Fibroblast of lung (primary cell): ENCODE measurements at regions not wholly inside any gene's neighbourhood (a gene's known extent, or its start where the extent isn't known, plus 50 kb on each side); places are given as distances from the start of the nearest gene placed in this dataset.

ENCODE experiments used
- DNase-seq, 2 donors: peaks; one replicate each; pipeline versions ENCODE4 v3.0.0 to v3.0.0-alpha.2; 2010; ENCODE audit warnings: low read depth in 2 of 2
- H2AFZ ChIP-seq: 2 replicates; pipeline ENCODE4 v1.5.1; 2012; ENCODE audit warnings: low read length, control low read depth, inconsistent platforms
- H3K27ac ChIP-seq: 2 replicates; pipeline ENCODE4 v1.5.1; 2011; ENCODE audit warnings: low read length, control low read depth; ENCODE audit not compliant: insufficient read depth
- H3K27me3 ChIP-seq: 2 replicates; pipeline ENCODE4 v1.5.1; 2011; ENCODE audit warnings: mild to moderate bottlenecking, low read length; ENCODE audit not compliant: control insufficient read depth, insufficient read depth
- H3K36me3 ChIP-seq: 2 replicates; pipeline ENCODE4 v1.5.1; 2011; ENCODE audit warnings: low read length; ENCODE audit not compliant: control insufficient read depth, insufficient read depth
- H3K4me1 ChIP-seq: 2 replicates; pipeline ENCODE4 v1.5.1; 2011; ENCODE audit warnings: low read length; ENCODE audit not compliant: control insufficient read depth, insufficient read depth; ENCODE audit errors: extremely low read depth
- H3K4me2 ChIP-seq: 2 replicates; pipeline ENCODE4 v1.5.1; 2011; ENCODE audit warnings: low read length, control low read depth; ENCODE audit not compliant: insufficient read depth; ENCODE audit errors: extremely low read depth
- H3K4me3 ChIP-seq, 4 experiments: fragments of 200-600 bp in 1 of 4; sonication (generic) in 1 of 4; replicated peaks in 1 of 4; 2 replicates each; pipeline ENCODE4 v1.5.1; 2011 to 2016; ENCODE audit warnings: low read length in 4 of 4, low read depth in 3 of 4, mild to moderate bottlenecking in 3 of 4, control low read depth in 2 of 4, inconsistent platforms in 1 of 4, mixed read lengths in 1 of 4; ENCODE audit not compliant: insufficient read depth in 1 of 4; ENCODE audit errors: control extremely low read depth in 1 of 4
- H3K79me2 ChIP-seq: 2 replicates; pipeline ENCODE4 v1.5.1; 2012; ENCODE audit warnings: mild to moderate bottlenecking, low read length, inconsistent platforms; ENCODE audit not compliant: control insufficient read depth, insufficient read depth
- H3K9ac ChIP-seq: 2 replicates; pipeline ENCODE4 v1.5.1; 2011; ENCODE audit warnings: mild to moderate bottlenecking, low read length, control low read depth; ENCODE audit not compliant: insufficient read depth
- H3K9me3 ChIP-seq: 2 replicates; pipeline ENCODE4 v1.5.1; 2012; ENCODE audit warnings: low read depth, low read length; ENCODE audit not compliant: control insufficient read depth, insufficient read depth
- H4K20me1 ChIP-seq: 2 replicates; pipeline ENCODE4 v1.5.1; 2011; ENCODE audit warnings: low read length; ENCODE audit not compliant: control insufficient read depth, insufficient read depth; ENCODE audit errors: extremely low read depth
- CTCF ChIP-seq, 2 donors: IDR thresholded peaks in 1 of 2; conservative IDR thresholded peaks in 1 of 2; 1 replicate in 1 of 2; 2 replicates in 1 of 2; pipeline ENCODE4 v1.5.1; 2011 to 2012; ENCODE audit warnings: low read length in 2 of 2, control low read depth in 1 of 2, inconsistent platforms in 1 of 2, low read depth in 1 of 2, mild to moderate bottlenecking in 1 of 2
- EZH2 ChIP-seq: IDR thresholded peaks from 2 replicates; pipeline ENCODE4 v1.5.1; 2012; ENCODE audit warnings: low read length, control low read depth, mild to moderate bottlenecking; ENCODE audit errors: missing control alignments

GRCh38 chr16:59369523-59369922, 635.4 kb upstream of the GOT2 start:
- Histone ChIP-seq H3K79me2 (no peaks in the 10 kb centered on the region), H3K27ac (no peak overlapping the region), H4K20me1 (no peaks in the 10 kb centered on the region), H3K9me3 (no peaks in the 10 kb centered on the region), H3K27me3 (no peaks in the 10 kb centered on the region), H3K4me3 (no peak overlapping the region), H2AFZ (no peak overlapping the region), H3K36me3 (no peaks in the 10 kb centered on the region), H3K9ac (no peak overlapping the region), H3K4me2 (no peak overlapping the region), H3K4me1 (no peaks in the 10 kb centered on the region)
- TF ChIP-seq EZH2 (no peak), CTCF (conservative IDR thresholded peaks at IDR 0.05 in 1 of 2, IDR thresholded peaks at IDR 0.05 in 1 of 2; ENCODE audit: low read depth in 1 of 2, low read length in 2 of 2) (no peak)
- DNase-seq = no peak

- Histone ChIP-seq H3K4me1 (no peaks in the 10 kb centered on the region), H3K27me3 (no peaks in the 10 kb centered on the region), H3K9ac (no peak overlapping the region), H3K4me2 (no peak overlapping the region), H3K36me3 (no peaks in the 10 kb centered on the region), H3K27ac (no peak overlapping the region), H3K9me3 (no peaks in the 10 kb centered on the region), H2AFZ (no peak overlapping the region), H3K4me3 (no peak overlapping the region), H3K79me2 (no peaks in the 10 kb centered on the region), H4K20me1 (no peaks in the 10 kb centered on the region)
- DNase-seq = no peak
- TF ChIP-seq CTCF (conservative IDR thresholded peaks at IDR 0.05 in 1 of 2, IDR thresholded peaks at IDR 0.05 in 1 of 2; ENCODE audit: low read depth in 1 of 2, low read length in 2 of 2) (no peak), EZH2 (no peak)
Measured at GRCh38 chr16:59368586-59368985, 634.5 kb upstream of the GOT2 start.

GRCh38 chr16:59356709-59357108, 622.6 kb upstream of the GOT2 start:
- no peaks in the 10 kb centered on the region for H3K79me2 ChIP-seq
- TF ChIP-seq EZH2 = no peak
- TF ChIP-seq CTCF (conservative IDR thresholded peaks at IDR 0.05 in 1 of 2, IDR thresholded peaks at IDR 0.05 in 1 of 2; ENCODE audit: low read depth in 1 of 2, low read length in 2 of 2) = no peak
- H3K9me3 ChIP-seq = no peaks in the 10 kb centered on the region
- no peaks in the 10 kb centered on the region for H3K36me3 ChIP-seq
- H3K4me2 ChIP-seq = no peak overlapping the region
- H3K27ac ChIP-seq = no peak overlapping the region
- no peaks in the 10 kb centered on the region for H4K20me1 ChIP-seq
- DNase-seq = no peak
- H3K27me3 ChIP-seq = no peaks in the 10 kb centered on the region
- H3K9ac ChIP-seq = no peak overlapping the region
- no peaks in the 10 kb centered on the region for H3K4me1 ChIP-seq
- H3K4me3 ChIP-seq = no peak overlapping the region
- H2AFZ ChIP-seq = no peak overlapping the region
